HCT116 (cell line): ENCODE measurements at regions not wholly inside any gene's neighbourhood (a gene's known extent, or its start where the extent isn't known, plus 50 kb on each side); places are given as distances from the start of the nearest gene placed in this dataset.

Source experiments
- EZH2 ChIP-seq: fragments of 200-600 bp; sonication (generic); IDR thresholded peaks from 2 replicates; pipeline ENCODE4 v1.6.1; 2017; ENCODE audit warnings: antibody characterized with exemption, mixed run types
- POLR2A ChIP-seq: IDR thresholded peaks from 2 replicates; pipeline ENCODE4 v1.7.0; 2011; ENCODE audit warnings: borderline replicate concordance; ENCODE audit not compliant: insufficient read depth, insufficient read length; ENCODE audit errors: extremely low read depth
- POLR2AphosphoS5 ChIP-seq: IDR thresholded peaks from 2 replicates; pipeline ENCODE4 v1.6.1; 2011; ENCODE audit warnings: mild to moderate bottlenecking, low read depth, low read length, moderate library complexity
- SIN3A ChIP-seq: IDR thresholded peaks from 2 replicates; pipeline ENCODE4 v1.6.1; 2012; ENCODE audit warnings: low read depth
- ZNF274 ChIP-seq: fragments of 200-500 bp; sonication (Bioruptor generic); IDR thresholded peaks from 2 replicates; pipeline ENCODE4 v1.6.1; 2014; ENCODE audit warnings: mild to moderate bottlenecking, low read depth, low read length, inconsistent platforms
- TF ChIP-seq, protein P1 (sequence below), 3 experiments: fragments of 200-600 bp in 1 of 3; sonication (generic) in 1 of 3; IDR thresholded peaks in 2 of 3; conservative IDR thresholded peaks in 1 of 3; 2 replicates each; pipeline ENCODE4 v1.5.1; 2012 to 2017; ENCODE audit warnings: low read depth in 2 of 3, low read length in 2 of 3, antibody characterized with exemption in 1 of 3, borderline replicate concordance in 1 of 3, control low read depth in 1 of 3, mild to moderate bottlenecking in 1 of 3, mixed read lengths in 1 of 3, mixed run types in 1 of 3, moderate library complexity in 1 of 3; ENCODE audit not compliant: insufficient read depth in 1 of 3
- TF ChIP-seq, protein P2 (sequence below): IDR thresholded peaks from 2 replicates; pipeline ENCODE4 v1.6.1; 2012
- TF ChIP-seq, protein P3 (sequence below): IDR thresholded peaks from 2 replicates; pipeline ENCODE4 v1.6.1; 2012
- TF ChIP-seq, protein P4 (sequence below): IDR thresholded peaks from 2 replicates; pipeline ENCODE4 v1.6.1; 2012; ENCODE audit warnings: low read depth
- TF ChIP-seq, protein P5 (sequence below): IDR thresholded peaks from 2 replicates; pipeline ENCODE4 v1.6.1; 2011; ENCODE audit warnings: mild to moderate bottlenecking, low read length, moderate library complexity; ENCODE audit not compliant: insufficient replicate concordance; ENCODE audit errors: extremely low read depth

DNA sequence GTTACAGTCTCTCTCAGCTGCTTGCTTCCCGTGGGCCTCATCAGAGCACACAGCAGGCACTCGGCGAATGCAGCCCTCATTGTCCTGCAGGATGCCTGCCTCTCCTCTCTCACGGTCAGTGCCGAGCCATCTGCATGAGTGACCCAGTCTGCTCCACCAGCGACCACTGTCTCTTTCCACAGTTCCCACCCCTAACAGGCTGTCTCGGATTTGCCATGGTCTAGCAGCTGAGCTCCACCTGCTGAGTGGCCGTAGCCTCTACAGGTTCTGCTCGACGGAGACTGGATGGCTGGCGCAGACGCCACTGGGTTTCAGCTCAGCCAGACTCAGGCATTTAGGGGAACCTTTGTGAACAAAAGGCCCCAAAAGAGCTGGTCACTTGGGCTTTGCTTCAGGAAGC is 209.4 kb upstream of the FOXK1 start:
- TF ChIP-seq ZNF274, result no peak
- TF ChIP-seq POLR2A, result no peak
- no peak for TF ChIP-seq POLR2AphosphoS5
- TF ChIP-seq, protein P1, sequence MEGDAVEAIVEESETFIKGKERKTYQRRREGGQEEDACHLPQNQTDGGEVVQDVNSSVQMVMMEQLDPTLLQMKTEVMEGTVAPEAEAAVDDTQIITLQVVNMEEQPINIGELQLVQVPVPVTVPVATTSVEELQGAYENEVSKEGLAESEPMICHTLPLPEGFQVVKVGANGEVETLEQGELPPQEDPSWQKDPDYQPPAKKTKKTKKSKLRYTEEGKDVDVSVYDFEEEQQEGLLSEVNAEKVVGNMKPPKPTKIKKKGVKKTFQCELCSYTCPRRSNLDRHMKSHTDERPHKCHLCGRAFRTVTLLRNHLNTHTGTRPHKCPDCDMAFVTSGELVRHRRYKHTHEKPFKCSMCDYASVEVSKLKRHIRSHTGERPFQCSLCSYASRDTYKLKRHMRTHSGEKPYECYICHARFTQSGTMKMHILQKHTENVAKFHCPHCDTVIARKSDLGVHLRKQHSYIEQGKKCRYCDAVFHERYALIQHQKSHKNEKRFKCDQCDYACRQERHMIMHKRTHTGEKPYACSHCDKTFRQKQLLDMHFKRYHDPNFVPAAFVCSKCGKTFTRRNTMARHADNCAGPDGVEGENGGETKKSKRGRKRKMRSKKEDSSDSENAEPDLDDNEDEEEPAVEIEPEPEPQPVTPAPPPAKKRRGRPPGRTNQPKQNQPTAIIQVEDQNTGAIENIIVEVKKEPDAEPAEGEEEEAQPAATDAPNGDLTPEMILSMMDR (IDR thresholded peaks at IDR 0.05 in 2 of 3, conservative IDR thresholded peaks at IDR 0.05 in 1 of 3; ENCODE audit: borderline replicate concordance in 1 of 3, insufficient read depth in 1 of 3, low read depth in 2 of 3, low read length in 2 of 3), result no peak
- no peak for TF ChIP-seq EZH2
- TF ChIP-seq, protein P2, sequence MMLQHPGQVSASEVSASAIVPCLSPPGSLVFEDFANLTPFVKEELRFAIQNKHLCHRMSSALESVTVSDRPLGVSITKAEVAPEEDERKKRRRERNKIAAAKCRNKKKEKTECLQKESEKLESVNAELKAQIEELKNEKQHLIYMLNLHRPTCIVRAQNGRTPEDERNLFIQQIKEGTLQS, result no peak
- TF ChIP-seq, protein P3, sequence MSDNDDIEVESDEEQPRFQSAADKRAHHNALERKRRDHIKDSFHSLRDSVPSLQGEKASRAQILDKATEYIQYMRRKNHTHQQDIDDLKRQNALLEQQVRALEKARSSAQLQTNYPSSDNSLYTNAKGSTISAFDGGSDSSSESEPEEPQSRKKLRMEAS, result no peak
- TF ChIP-seq, protein P4, sequence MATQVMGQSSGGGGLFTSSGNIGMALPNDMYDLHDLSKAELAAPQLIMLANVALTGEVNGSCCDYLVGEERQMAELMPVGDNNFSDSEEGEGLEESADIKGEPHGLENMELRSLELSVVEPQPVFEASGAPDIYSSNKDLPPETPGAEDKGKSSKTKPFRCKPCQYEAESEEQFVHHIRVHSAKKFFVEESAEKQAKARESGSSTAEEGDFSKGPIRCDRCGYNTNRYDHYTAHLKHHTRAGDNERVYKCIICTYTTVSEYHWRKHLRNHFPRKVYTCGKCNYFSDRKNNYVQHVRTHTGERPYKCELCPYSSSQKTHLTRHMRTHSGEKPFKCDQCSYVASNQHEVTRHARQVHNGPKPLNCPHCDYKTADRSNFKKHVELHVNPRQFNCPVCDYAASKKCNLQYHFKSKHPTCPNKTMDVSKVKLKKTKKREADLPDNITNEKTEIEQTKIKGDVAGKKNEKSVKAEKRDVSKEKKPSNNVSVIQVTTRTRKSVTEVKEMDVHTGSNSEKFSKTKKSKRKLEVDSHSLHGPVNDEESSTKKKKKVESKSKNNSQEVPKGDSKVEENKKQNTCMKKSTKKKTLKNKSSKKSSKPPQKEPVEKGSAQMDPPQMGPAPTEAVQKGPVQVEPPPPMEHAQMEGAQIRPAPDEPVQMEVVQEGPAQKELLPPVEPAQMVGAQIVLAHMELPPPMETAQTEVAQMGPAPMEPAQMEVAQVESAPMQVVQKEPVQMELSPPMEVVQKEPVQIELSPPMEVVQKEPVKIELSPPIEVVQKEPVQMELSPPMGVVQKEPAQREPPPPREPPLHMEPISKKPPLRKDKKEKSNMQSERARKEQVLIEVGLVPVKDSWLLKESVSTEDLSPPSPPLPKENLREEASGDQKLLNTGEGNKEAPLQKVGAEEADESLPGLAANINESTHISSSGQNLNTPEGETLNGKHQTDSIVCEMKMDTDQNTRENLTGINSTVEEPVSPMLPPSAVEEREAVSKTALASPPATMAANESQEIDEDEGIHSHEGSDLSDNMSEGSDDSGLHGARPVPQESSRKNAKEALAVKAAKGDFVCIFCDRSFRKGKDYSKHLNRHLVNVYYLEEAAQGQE, result no peak
- TF ChIP-seq, protein P5, sequence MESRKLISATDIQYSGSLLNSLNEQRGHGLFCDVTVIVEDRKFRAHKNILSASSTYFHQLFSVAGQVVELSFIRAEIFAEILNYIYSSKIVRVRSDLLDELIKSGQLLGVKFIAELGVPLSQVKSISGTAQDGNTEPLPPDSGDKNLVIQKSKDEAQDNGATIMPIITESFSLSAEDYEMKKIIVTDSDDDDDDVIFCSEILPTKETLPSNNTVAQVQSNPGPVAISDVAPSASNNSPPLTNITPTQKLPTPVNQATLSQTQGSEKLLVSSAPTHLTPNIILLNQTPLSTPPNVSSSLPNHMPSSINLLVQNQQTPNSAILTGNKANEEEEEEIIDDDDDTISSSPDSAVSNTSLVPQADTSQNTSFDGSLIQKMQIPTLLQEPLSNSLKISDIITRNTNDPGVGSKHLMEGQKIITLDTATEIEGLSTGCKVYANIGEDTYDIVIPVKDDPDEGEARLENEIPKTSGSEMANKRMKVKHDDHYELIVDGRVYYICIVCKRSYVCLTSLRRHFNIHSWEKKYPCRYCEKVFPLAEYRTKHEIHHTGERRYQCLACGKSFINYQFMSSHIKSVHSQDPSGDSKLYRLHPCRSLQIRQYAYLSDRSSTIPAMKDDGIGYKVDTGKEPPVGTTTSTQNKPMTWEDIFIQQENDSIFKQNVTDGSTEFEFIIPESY, result no peak
- TF ChIP-seq SIN3A, result no peak
